ENCODE measurements at regions not wholly inside any gene's neighbourhood (a gene's known extent, or its start where the extent isn't known, plus 50 kb on each side); places are given as distances from the start of the nearest gene placed in this dataset.

DNA sequence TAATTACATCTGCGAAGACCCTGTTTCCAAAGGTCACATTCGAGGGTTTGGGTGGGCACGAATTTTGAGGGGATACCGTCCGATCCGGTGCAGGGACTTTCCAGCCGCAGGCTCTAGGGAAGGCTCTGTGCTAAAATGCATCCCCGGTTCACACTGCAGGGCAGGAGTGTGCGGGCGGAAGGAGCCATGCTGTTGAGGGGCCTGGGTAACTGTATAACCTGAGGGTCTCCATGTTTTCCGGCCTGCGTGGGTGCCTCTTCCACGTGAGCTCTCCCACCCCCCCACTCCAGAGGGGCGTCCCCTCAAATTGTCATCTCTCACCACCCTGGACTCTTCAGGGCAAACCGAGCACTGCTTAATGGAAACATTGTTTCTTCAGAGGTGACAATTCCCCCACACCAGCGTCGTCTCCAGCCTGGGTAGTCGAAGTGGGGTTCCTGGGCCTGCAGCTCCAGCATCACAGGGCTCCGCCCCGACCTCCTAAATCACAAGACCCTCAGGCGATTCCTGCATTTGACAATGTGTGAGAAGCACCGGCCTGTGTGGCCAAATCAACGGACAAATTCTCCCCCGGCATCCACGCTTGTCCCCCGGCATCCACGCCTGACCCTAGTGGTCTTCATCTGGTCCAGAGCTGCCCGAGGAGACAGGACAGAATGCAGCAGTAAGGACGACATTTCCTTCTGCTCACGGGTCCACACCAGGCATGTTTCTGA, 51.2 kb downstream of the FOXL3 start:
- DNase-seq: no peak

DNA sequence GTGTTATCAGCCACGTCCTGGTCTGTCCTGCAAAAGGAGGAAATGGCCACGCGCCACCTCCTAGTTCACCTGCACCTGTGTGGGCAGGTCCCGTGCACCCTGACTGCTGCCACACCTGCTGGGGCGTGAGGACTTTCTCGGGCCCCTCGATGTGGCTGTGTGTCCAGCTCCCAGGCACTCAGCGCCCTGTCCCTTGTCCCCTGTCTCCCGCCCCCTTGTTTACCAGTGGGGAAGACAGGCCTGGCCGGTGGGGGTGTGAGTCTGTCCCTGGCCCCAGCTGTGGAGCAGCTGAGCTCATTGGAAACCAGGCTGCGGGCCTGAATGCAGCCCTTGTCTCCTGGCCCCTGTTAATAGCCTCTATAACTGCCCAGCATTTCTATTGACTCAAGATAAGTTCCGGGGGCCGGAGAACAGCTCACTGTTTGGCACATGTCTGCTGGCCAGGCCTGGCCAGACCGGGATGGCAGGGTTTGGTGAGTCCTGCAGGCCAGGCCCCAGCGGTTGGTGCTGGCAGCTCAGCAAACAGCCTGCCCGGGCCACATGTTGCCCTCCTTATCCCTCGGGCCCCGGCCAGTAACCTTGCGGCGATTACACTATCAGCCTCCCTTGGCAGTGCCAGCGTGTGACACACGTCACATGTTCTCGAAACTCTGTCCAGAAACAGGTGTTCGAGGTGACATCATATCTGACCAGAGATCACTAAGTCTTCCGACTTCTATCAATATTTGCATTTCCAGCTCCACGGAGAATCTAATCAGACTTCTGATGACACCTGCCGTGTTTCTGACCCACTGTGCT, 52.1 kb downstream of the FOXL3 start:
- DNase-seq: no peak

DNA sequence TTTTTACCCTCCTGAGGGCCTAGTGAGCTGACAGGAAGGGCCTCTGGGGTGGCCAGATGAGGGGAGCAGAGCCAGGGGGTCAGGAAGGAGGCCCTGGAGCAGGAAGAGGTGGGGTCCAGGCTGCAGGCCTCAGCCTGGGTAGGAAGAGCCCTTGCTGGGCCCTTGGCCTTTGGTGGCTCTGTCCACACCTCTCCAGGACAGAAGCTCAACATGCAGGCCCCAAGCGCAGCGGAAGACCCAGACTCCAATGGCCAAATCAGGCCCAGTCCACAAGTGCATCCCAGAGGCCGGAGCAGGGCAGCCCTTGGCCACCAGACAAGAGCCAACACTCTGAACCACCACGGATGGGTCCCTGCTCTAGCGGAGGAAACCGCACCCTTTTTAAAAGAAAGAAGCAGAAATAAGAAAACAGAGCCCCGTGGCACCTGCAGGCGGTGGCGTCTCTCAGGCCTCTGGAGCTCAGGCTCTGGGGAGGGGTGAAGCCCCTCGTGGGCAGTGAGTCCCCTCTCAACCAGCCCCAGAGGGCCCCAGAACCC, 52.8 kb downstream of the FOXL3 start:
- no peak for DNase-seq

DNA sequence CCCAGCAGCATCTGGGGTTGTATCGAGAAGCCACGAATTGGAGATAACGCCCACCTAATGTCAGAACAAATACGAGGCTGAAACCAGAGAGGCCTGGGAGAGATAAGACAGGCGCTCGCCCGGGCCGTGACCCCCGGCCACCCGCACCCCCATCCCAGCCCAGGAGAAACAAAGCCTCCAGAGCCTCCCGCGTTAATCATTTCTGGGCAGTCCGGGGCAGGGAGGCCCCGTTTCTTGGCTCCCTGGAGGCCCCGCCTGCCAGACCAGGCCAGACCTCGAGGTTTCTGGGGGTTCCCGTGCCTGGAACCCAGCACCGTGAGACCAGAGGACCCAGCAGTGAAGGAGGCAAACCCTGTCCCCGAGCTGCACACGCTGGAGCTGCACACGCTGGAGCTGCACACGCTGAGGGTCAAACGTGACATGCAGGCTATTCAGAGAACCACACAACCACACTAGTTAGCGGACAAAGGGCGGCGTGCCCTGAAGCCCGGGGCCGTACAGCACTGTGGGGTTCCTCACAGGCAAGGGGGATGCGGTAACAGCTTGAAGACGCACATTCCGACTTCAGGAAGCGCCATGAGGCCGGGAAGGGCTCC, 53.4 kb downstream of the FOXL3 start:
- no peak for DNase-seq

DNA sequence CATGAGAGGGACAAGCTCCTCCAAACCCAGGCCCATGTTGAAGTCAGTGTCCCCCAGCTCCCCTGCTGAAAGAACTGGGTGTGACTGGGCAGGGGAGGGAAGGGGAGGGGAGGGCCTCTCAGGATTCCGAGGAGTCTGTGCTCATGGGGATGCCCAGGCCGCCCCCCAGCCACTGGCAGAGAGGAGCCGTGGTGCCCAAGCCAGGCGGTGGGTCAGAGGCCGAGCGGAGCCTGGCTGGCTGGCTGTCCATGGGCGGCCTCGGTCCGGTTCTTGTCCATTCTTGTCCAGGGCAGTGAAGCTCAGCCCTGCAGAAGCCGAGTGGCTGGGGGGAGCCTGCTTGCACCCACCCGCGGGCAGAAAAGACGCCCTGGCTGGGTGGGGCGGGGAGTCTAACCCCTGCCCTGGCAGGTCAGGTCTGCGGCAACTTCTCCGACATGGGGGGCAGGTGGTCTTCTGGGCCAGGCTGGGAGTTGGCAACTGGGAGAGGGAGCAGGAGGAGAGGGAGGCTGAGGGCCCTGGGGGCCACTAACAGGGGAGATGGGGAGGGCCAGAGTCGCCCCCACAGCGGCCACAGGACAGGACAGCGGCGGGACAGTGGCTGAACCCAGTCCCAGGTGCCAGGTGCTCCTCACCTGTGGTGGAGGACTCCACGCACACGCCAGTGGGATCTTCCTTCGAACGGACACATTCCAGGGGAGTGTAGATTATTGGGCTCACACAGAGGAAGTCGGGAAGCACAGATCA, 54.1 kb downstream of the FOXL3 start:
- DNase-seq: no peak

DNA sequence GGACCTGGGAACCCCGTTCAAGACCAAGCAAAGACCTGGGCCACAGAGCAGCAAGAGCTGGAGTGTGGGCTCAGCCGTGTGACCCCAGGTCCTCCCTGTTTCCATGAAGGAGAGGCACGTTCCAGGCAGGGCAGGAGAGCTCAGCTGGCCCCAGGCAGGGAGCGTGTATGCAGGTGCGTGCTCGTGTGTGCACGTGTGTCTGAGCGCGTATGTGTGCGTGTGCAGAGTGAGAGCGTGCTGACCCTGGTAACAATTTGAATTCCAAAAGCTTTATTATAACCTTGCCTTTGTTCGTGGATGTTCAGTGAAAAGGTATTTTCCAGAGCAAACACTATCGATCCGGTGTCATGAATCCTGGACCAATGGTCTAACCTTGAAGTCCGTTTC, 54.6 kb downstream of the FOXL3 start:
- no peak for DNase-seq

DNA sequence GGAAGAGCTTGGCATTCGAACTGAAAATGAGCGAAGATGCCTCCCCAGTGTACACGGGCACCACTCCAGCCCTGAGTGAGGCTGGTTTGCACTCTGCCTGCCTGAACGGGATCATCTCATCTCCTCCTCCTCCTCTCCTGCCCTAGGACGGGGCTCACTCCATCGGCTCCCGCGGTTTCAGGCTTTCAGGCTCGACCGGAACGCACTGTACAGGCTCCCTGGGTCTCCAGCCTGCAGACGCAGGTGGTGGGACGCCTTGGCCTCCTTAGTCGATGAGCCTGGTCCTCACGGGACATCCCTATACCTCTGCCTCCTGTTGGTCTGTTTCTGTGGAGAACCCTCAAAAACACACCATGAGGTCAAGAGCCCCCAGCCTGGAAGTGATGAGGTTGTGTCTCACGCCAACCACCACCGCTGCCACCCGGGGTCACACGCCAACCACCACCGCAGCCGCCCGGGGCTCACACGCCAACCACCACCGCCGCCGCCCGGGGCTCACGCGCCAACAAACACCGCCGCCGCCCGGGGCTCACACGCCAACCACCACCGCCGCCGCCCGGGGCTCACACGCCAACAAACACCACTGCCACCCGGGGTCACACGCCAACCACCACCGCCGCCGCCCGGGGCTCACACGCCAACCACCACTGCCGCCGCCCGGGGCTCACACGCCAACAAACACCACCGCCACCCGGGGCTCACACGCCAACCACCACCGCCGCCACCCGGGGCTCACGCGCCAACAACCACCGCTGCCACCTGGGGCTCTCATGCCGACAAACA, 56.3 kb downstream of the FOXL3 start:
- no peak for DNase-seq

DNA sequence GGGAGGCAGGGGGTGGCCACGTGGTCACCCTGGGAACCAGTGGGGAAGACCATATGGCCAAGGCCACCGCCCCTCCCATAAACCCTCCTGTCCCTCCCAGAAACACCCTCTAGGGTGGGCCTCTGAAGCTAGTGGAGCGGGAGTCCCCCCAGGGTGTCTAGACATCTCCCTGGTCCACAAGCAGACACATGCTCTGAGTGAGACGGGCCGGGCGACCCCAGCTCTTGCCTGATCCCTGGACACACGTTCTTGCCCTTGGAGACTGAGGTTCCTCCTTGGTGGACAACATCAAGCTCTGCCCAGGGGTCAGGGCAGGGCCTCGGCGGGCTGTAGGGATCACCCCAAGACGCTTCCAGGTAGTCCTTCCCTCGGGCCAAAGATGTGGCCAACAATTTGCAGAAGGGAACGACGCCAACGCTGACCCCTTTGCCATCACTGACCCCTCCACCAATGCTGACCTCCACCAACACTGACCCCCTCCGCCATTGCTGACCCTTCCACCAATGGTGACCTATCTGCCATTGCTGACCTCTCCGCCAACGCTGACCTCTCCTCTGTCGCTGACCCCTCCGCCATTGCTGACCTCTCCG, 57.1 kb downstream of the FOXL3 start:
- no peak for DNase-seq

DNA sequence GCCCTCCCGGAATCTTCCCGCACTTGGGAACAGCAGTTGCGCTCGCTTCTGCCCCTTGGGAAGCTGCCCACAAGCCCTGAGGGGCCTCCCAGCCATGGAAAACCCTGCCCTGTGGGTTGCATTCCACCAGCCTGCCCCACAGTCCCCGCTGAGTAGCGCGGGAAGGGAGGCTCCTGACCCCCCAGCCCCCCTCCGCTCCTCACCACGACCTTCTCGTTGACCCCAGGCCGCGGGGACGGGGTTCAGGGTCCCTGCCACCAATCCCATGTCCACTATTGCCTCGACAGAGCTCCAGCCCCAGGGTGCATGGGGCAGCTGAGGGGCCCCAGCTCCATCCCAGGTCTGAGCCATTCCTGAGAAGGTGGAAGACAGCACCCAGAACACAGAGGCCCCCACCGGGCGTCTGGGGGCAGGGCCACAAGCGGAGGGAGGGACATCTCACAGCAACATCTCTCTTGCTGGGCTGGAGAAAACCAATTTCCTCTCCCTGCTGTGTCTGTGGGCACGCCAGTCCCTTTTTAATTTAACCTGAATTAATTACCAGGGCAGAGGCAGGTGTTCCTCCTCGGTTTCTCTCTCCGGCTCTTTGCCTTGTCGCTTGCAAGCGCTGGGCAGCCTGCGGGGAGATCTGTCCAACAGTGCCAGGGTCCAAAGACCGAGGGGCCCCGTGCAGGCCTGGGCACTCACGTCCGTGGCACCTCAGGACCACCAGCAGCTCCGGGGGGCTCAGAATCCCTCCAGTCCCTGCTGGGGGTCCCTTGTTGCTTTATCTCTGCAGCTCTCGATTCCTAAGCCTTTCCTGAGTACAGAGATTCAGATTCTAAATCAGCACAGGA, 57.9 kb downstream of the FOXL3 start:
- no peak for DNase-seq

DNA sequence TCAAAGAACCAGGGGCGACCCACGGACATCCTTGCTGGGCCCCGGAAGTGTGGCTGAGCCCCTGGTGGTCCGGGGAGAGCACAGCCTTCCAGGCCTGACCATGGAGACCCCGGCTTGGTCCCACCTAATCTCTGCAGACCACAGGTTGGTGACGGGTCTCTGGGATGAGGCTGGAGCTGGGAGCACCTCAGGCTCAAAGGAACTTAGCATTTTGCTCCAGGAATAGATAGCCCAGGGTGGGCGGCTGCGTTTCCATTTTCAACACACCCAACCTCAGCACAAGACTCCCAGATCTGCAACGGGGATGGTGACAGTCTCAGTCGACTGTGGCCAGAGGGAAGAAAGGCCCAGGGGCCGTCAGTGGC, 58.5 kb downstream of the FOXL3 start:
- DNase-seq: no peak

DNA sequence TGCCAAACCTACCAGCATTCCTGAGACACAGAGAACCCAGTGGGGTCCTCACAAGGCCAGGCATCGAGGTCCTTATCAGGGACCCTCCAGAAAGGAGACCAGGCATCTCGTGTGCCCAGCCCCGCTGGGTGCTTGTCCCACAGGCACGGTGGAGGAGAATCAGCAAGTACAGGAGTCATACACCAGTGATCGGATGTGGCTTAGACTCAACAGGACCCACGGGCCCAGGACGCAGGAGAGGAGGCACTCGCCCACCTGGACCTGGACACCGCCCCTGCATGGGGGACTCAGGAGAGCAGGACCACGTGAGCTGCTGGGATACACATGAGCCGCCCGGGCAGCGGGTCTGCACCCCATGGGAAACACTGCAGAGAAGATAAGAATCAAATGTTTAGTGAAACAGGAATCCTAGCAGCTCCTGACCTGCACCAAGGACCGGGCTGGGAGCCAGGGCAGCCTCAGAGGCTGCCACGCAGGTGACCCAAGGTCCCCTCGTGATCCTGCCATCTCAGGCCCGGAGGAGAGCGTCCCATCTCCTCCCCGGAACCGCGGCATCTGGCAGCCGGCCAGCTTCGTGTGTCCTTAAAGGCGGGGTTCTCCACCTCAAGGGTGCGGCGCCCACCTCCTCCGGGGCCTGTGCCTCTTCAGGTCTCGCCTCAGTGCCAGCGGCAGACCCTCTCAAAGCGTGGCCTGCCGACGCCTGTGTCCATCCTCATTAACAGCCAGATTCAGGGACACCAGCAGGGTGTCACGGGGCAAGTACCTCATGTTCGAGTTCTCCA, 59.2 kb downstream of the FOXL3 start:
- DNase-seq: no peak

DNA sequence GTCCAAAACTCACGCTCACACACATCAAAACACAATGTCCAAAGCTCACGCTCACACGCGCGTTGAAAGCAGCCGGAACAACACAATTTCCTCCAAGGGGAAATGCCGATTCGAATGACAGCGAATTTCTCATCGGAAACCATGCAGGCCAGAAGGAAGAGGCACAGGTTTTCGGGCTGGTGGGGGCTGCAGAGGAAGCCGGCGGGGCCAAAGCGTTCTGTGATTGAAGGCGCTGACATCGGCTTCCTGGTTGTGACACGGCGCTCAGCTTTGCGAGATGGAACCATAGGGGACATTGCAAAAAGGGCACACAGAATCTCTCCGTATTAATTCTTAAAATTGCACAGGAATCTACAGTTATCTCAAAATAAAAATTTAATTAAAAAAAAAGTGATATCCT, 61.3 kb downstream of the FOXL3 start:
- DNase-seq: no peak

DNA sequence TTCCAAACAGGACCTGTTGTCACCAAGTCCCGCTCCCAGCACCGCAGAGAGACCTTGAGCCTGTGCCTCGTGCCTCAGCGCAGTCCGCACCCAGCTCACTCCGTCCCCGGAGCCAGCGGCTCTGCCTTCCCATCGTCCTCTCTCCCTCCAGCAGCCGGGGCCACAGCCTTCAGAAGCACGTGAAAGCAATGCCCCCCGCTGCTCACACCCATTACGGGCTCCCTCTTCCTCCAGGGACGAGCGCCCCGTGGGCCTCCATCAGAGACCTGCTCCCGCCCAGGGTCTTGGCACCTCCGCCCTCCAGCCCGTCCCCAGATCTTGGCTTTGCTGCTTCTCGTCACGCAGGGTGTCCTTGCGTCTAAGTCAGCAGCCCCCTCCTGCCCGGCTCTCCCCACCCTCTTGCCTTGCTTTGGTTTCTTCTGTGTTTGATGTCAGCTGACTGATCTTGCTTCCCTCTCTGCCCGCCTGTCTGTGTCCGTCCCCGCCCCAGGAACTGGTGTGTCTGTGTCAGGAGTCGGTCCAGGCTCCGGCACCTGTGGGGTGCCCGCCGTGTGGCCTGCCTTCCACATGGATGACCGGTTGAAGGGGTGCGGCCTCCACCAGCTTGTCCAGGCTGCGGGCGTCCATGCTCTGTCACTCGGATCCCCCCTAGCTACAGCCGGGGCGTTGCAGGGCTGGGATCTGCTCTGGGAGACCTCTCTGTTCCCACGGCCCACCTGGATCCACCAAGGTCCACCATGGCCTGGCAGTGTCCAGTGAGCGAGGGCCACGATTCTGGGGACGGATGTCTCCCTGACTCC, 61.9 kb downstream of the FOXL3 start:
- no peak for DNase-seq

DNA sequence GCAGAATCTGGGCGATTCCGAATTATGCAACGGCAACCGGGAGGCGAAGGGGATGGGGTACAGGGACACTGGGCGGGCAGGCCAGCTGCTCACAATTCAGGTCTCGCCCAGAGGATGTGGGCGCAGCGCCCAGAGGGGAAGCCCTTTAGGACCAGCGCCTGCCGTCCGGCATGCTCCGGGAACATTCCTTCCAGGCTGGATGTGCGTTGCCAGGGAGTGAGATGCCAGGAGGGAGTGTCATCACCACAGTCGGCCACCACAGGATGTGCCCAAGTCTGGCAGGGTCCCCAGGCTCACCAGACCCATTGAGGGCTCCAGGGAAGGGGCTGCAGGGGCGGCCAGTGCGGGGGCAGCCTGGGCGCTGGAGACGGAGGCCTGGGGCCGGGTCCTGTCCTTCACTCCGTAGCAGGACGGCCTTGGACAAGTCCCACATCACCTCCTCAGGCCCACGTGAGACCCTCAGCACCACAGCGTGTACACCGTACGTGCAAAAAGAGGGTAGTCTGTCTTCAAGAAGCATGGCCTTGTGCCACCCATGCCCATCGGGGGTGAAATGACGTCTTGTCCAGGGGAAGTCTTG, 63.9 kb downstream of the FOXL3 start:
- DNase-seq: peak; percentile 64

DNA sequence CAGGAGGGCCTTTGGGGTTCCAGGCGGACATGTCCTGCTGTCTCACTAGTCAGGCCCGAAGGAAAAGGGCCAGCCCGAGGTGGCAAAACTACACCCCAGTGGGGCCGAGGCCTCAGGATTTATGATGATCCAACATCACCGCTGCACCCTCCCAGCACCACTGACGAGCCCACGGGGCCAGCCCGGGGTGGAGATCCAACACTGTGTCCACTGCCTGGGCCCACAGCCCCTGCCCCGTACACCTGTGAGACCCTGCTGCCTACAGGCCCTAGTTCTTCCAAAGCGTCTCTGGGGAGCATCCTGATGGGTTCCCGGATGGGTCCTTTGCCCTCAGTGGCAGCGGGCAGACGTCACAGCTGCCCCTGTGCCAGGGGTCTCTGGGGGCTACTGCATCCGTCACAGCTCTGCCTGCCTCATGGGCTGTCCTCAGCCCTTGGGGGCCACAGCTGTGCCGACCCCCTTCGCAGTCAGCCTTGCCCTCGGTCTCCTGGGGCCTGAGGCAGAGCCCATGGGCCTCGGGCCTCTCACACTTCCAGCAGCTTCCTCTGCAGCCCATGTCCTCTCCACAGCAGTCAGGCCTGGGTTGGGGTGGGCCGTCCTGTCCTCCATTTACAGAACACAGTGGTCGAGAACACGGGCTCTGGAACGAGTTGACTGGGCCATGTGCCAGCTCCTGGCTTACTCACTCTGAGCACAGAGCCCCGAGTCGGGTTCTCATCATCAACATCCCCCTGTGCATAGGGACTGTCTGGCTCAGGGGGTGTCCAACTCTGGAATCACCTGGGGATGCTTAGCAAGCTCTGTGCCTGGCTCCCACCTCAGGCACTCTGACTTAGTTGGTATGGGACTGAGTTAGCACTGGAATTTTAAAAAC, 64.9 kb downstream of the FOXL3 start:
- DNase-seq: no peak

DNA sequence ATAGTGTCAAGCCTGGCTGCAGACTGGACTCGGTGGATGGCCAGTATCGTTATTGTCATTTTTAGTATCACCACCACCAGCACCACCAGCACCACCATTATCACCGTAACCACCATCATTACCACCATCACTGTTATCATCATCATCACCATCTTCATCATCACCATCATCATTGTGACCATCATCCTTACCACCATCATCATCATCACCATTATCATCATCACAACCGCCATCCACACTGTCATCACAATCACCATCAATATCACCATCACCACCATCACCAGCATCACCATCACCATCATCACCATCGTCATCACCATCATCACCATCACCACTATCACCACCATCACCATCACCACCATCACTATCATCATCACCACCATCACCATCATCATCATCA, 65.6 kb downstream of the FOXL3 start:
- DNase-seq: no peak

DNA sequence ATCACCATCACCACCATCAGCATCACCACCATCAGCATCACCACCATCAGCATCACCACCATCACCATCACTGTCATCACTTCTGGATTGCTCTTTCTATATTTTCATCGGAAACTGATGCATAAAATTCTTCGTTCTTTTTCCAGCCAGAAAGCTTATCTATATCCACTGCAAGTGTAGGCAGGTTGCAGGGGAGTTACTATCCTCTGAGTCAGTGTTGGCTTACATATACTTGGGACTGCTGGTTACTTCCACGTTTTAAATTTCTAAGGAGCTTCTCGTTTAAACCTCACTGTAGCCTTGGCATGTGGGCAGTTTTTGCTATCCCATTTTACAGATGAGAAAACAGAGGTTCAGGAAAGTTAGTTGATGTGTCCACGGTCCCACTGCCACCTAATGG, 66.1 kb downstream of the FOXL3 start:
- DNase-seq: no peak
